HepG2 (cell line): ENCODE measurements at regions not wholly inside any gene's neighbourhood (a gene's known extent, or its start where the extent isn't known, plus 50 kb on each side); places are given as distances from the start of the nearest gene placed in this dataset.

Experiments
- ATAC-seq: fragments of 200-7000 bp; cut with Tn5 transposase; 3 replicates; pipeline ENCODE4 v1.9.1; 2020; ENCODE audit warnings: mild to moderate bottlenecking, moderate library complexity
- BruUV-seq: library from RNA; stranded (reverse); fragments of 400-500 nt; replicated peaks from 2 replicates; lab custom pipeline; 2021; lab: Mats Ljungman, UMichigan
- CTCF ChIA-PET: fragments of 300-600 bp; formaldehyde crosslinking; extraction: SDS; loops from one replicate; lab custom pipeline; 2021; ENCODE audit warnings: low total read pairs, inconsistent platforms, low intra/inter-chr PET ratio; lab: Yijun Ruan, JAX
- POLR2A ChIA-PET: fragments of 350-600 bp; sonication (Branson Sonifier 250); formaldehyde crosslinking; loops from one replicate; lab custom pipeline; 2020; ENCODE audit warnings: antibody characterized with exemption, inconsistent platforms; lab: Yijun Ruan, JAX
- DNase-seq: peaks from one replicate; pipeline ENCODE4 v3.0.0-alpha.2; 2015; ENCODE audit warnings: low spot score
- FAIRE-seq: peaks from 3 replicates; lab custom pipeline; 2011; peaks lifted over from hg19 to GRCh38; lab: Jason Lieb, UNC
- H2AFZ ChIP-seq: one replicate; pipeline ENCODE4 v1.6.1; 2011; ENCODE audit warnings: low read length, inconsistent platforms
- H3K27ac ChIP-seq: fragments of 300-600 bp; 3 replicates; pipeline ENCODE4 v1.8.0; 2011; ENCODE audit warnings: mixed run types, mild to moderate bottlenecking, mixed read lengths, low read length, inconsistent platforms; ENCODE audit not compliant: insufficient read depth; ENCODE audit errors: extremely low read length
- H3K27me3 ChIP-seq, 2 experiments: fragments of 200-600 bp in 1 of 2; 2 replicates in 1 of 2; 3 replicates in 1 of 2; pipeline versions ENCODE4 v1.6.0 to v1.8.0; 2011; ENCODE audit warnings: low read length in 2 of 2, mild to moderate bottlenecking in 2 of 2, moderate library complexity in 2 of 2, inconsistent platforms in 1 of 2; ENCODE audit not compliant: insufficient read depth in 2 of 2, control insufficient read depth in 1 of 2
- H3K36me3 ChIP-seq, 2 experiments: fragments of 200-600 bp in 1 of 2; replicated peaks in 1 of 2; 2 replicates in 1 of 2; 3 replicates in 1 of 2; pipeline versions ENCODE4 v1.5.1 to v1.8.0; 2011; ENCODE audit warnings: low read length in 2 of 2, inconsistent platforms in 1 of 2; ENCODE audit not compliant: insufficient read depth in 2 of 2, control insufficient read depth in 1 of 2
- H3K4me1 ChIP-seq: 2 replicates; pipeline ENCODE4 v1.5.1; 2012; ENCODE audit warnings: low read length, inconsistent platforms; ENCODE audit not compliant: insufficient read depth
- H3K4me2 ChIP-seq: 2 replicates; pipeline ENCODE4 v1.6.0; 2011; ENCODE audit warnings: low read depth, low read length, inconsistent platforms
- H3K4me3 ChIP-seq, 3 experiments: fragments of 200-600 bp in 1 of 3; sonication (generic), shearing (Covaris generic) in 1 of 3; replicated peaks in 1 of 3; 2 replicates each; pipeline ENCODE4 v1.5.1; 2011 to 2016; ENCODE audit warnings: low read length in 3 of 3, inconsistent platforms in 2 of 3, low read depth in 2 of 3, mild to moderate bottlenecking in 2 of 3, control low read depth in 1 of 3, mixed read lengths in 1 of 3; ENCODE audit not compliant: insufficient read depth in 1 of 3
- H3K79me2 ChIP-seq: one replicate; pipeline ENCODE4 v1.6.1; 2011; ENCODE audit warnings: low read length, inconsistent platforms; ENCODE audit not compliant: insufficient read depth
- H3K9ac ChIP-seq: 2 replicates; pipeline ENCODE4 v1.6.0; 2011; ENCODE audit warnings: mild to moderate bottlenecking, low read depth, low read length, inconsistent platforms; ENCODE audit not compliant: insufficient read depth
- H3K9me3 ChIP-seq: 2 replicates; pipeline ENCODE4 v1.5.1; 2012; ENCODE audit warnings: mild to moderate bottlenecking, low read length
- H4K20me1 ChIP-seq: 2 replicates; pipeline ENCODE4 v1.6.0; 2011; ENCODE audit warnings: inconsistent platforms, mild to moderate bottlenecking, low read length, moderate library complexity; ENCODE audit not compliant: insufficient read depth
- CREM ChIP-seq, 2 experiments: sonication (generic) in 1 of 2; formaldehyde crosslinking in 1 of 2; IDR thresholded peaks; 2 replicates each; pipeline versions ENCODE4 v1.4.0 to v1.6.1; 2016 to 2020; ENCODE audit warnings: antibody characterized with exemption in 1 of 2, mild to moderate bottlenecking in 1 of 2, missing genetic modification reagents in 1 of 2
- HHEX ChIP-seq: IDR thresholded peaks from 2 replicates; pipeline ENCODE4 v1.6.1; 2016; ENCODE audit warnings: control low read depth
- HOXA5 ChIP-seq: sonication (generic); formaldehyde crosslinking; IDR thresholded peaks from 2 replicates; pipeline ENCODE4 v1.4.0; 2020; ENCODE audit warnings: missing genetic modification reagents
- NCOA1 ChIP-seq: sonication (generic); formaldehyde crosslinking; IDR thresholded peaks from 2 replicates; pipeline ENCODE4 v1.9.0; 2021; ENCODE audit warnings: missing genetic modification reagents
- SIX4 ChIP-seq: sonication (generic); formaldehyde crosslinking; IDR thresholded peaks from 2 replicates; pipeline ENCODE4 v1.4.0; 2020; ENCODE audit warnings: missing genetic modification reagents
- SOX5 ChIP-seq: IDR thresholded peaks from 2 replicates; pipeline ENCODE4 v1.6.1; 2016; ENCODE audit warnings: borderline replicate concordance
- ZFP36L2 ChIP-seq: sonication (generic); formaldehyde crosslinking; IDR thresholded peaks from 2 replicates; pipeline ENCODE4 v1.4.0; 2020; ENCODE audit warnings: missing genetic modification reagents
- ZNF251 ChIP-seq: sonication (generic); formaldehyde crosslinking; IDR thresholded peaks from 2 replicates; pipeline ENCODE4 v1.9.0; 2021; ENCODE audit warnings: mild to moderate bottlenecking, missing genetic modification reagents
- ZNF326 ChIP-seq: sonication (generic); formaldehyde crosslinking; IDR thresholded peaks from 2 replicates; pipeline ENCODE4 v1.4.0; 2020; ENCODE audit warnings: missing genetic modification reagents, borderline replicate concordance
- WGBS: methylation state at CpG from one replicate; pipeline ENCODE4 v1.1.6; 2017; ENCODE audit warnings: low lambda C conversion rate; 5-methylcytosine and 5-hydroxymethylcytosine counted together
- in situ Hi-C: cut with HindIII; loops from 2 replicates; pipeline ENCODE4 v1.10.0; 2017; ENCODE audit warnings: low pct_unique_long_range_greater_than_20kb; ENCODE audit not compliant: extremely low pct_ligation_motif_present
- intact Hi-C: fragments of 100-400 bp; cut with micrococcal nuclease; formaldehyde crosslinking; loops from one replicate; pipeline ENCODE4 v1.10.0; 2022; ENCODE audit not compliant: unreplicated experiment
- TF ChIP-seq, protein P1 (sequence below): sonication (generic); formaldehyde crosslinking; IDR thresholded peaks from 2 replicates; pipeline ENCODE4 v1.4.0; 2020; ENCODE audit warnings: low read depth, missing genetic modification reagents
- TF ChIP-seq, protein P2 (sequence below): sonication (generic); formaldehyde crosslinking; IDR thresholded peaks from 2 replicates; pipeline ENCODE4 v1.4.0; 2020; ENCODE audit warnings: missing genetic modification reagents
- TF ChIP-seq, protein P3 (sequence below): sonication (generic); formaldehyde crosslinking; IDR thresholded peaks from 2 replicates; pipeline ENCODE4 v1.8.0; 2022; ENCODE audit warnings: mild to moderate bottlenecking, missing genetic modification reagents, borderline replicate concordance

DNA sequence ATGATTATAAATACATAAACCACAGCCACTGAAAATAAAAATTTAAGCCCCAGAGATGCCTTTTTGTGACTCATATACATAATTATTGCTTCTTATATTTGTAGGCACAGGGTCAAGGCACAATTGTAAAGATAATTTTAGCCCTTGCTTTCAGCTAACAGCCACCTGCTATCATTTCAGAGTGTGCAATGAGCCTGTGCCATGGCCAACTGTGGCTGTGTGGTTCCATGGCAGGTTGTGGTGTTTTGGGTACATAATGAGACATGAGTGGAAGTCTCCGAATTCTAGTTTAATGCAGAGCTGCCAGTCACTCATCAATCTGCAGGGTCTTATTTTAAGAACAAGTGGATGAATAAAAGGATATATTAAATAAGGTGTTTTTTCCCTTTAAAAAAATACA lies 346.9 kb upstream of the SNX7 start:
- H3K27me3 ChIP-seq = no peaks in the 10 kb centered on the region; a peak in 1 of 5 replicates
- no peak overlapping the region for H3K4me3 ChIP-seq
- CTCF ChIA-PET = no interaction called here
- no peaks in the 10 kb centered on the region for H3K4me1 ChIP-seq
- no TSS peak for BruUV-seq
- no peak overlapping the region for H3K9ac ChIP-seq
- no peaks in the 10 kb centered on the region for H3K9me3 ChIP-seq
- no peak for TF ChIP-seq SIX4 (CRISPR knock-in tag)
- TF ChIP-seq, protein P1, sequence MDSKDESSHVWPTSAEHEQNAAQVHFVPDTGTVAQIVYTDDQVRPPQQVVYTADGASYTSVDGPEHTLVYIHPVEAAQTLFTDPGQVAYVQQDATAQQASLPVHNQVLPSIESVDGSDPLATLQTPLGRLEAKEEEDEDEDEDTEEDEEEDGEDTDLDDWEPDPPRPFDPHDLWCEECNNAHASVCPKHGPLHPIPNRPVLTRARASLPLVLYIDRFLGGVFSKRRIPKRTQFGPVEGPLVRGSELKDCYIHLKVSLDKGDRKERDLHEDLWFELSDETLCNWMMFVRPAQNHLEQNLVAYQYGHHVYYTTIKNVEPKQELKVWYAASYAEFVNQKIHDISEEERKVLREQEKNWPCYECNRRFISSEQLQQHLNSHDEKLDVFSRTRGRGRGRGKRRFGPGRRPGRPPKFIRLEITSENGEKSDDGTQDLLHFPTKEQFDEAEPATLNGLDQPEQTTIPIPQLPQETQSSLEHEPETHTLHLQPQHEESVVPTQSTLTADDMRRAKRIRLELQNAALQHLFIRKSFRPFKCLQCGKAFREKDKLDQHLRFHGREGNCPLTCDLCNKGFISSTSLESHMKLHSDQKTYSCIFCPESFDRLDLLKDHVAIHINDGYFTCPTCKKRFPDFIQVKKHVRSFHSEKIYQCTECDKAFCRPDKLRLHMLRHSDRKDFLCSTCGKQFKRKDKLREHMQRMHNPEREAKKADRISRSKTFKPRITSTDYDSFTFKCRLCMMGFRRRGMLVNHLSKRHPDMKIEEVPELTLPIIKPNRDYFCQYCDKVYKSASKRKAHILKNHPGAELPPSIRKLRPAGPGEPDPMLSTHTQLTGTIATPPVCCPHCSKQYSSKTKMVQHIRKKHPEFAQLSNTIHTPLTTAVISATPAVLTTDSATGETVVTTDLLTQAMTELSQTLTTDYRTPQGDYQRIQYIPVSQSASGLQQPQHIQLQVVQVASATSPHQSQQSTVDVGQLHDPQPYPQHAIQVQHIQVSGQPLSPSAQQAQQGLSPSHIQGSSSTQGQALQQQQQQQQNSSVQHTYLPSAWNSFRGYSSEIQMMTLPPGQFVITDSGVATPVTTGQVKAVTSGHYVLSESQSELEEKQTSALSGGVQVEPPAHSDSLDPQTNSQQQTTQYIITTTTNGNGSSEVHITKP (CRISPR knock-in tag) = no peak
- TF ChIP-seq HOXA5 = no peak
- no peak for TF ChIP-seq SOX5 (CRISPR knock-in tag)
- TF ChIP-seq, all 625 proteins: peak for 0
- no peak overlapping the region for H3K4me2 ChIP-seq
- H4K20me1 ChIP-seq = no peaks in the 10 kb centered on the region
- WGBS = 0% methylated on average over 1 of the region's 1 CpG
- POLR2A ChIA-PET = no interaction called here
- DNase-seq = no peak
- intact Hi-C loops (no loop called here), in situ Hi-C loops (no loop called here)
- no peak for ATAC-seq
- H3K27ac ChIP-seq = no peak overlapping the region
- H3K36me3 ChIP-seq = no peaks in the 10 kb centered on the region
- FAIRE-seq = no peak
- H2AFZ ChIP-seq = no peak overlapping the region
- H3K79me2 ChIP-seq = no peaks in the 10 kb centered on the region

DNA sequence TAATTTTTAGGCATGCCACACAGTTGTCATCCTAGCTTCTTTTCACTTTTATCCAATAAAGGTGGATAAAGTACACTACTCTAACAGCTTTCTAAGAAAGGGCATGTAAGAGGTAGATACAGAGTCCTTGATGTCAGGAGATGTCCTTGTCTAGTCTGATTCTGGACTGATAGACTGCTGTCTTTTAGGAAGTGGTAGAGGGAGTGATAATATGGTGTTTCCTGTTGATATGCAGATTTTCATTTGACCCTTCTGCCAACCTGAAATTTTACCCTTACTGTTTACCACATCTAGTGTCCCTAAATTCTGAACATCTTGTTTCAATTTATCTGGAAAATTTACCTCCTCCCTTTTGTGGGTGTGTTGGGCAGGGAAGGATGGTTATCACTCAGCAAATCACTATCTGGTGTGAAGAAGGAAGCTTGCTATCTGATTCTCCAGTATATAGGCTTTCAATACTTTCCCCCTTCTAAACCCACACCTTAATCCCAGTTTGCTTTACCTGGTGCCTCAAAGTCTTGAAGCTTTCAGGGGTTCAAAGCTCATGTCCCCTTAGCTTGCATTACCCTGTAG lies 354.9 kb upstream of the SNX7 start:
- BruUV-seq = no TSS peak
- no peak overlapping the region for H3K27ac ChIP-seq
- H2AFZ ChIP-seq = no peak overlapping the region
- H3K4me2 ChIP-seq = no peak overlapping the region
- no peak overlapping the region for H3K9ac ChIP-seq
- POLR2A ChIA-PET = no interaction called here
- H3K27me3 ChIP-seq = no peaks in the 10 kb centered on the region
- FAIRE-seq (no peak), DNase-seq (no peak), ATAC-seq (no peak)
- in situ Hi-C loops (no loop called here), intact Hi-C loops (no loop called here)
- H3K79me2 ChIP-seq = no peaks in the 10 kb centered on the region
- no peaks in the 10 kb centered on the region for H3K4me1 ChIP-seq
- no peak overlapping the region for H3K4me3 ChIP-seq
- H3K36me3 ChIP-seq = no peaks in the 10 kb centered on the region
- no peaks in the 10 kb centered on the region for H3K9me3 ChIP-seq
- H4K20me1 ChIP-seq = no peaks in the 10 kb centered on the region
- CTCF ChIA-PET = no interaction called here
- TF ChIP-seq ZNF251 (CRISPR knock-in tag) = no peak
- TF ChIP-seq HHEX (CRISPR knock-in tag) = no peak
- no peak for TF ChIP-seq CREM (IDR thresholded peaks at IDR 0.05)
- TF ChIP-seq CREM (CRISPR knock-in tag; IDR thresholded peaks at IDR 0.05) = no peak
- no peak for TF ChIP-seq NCOA1
- TF ChIP-seq, protein P2, sequence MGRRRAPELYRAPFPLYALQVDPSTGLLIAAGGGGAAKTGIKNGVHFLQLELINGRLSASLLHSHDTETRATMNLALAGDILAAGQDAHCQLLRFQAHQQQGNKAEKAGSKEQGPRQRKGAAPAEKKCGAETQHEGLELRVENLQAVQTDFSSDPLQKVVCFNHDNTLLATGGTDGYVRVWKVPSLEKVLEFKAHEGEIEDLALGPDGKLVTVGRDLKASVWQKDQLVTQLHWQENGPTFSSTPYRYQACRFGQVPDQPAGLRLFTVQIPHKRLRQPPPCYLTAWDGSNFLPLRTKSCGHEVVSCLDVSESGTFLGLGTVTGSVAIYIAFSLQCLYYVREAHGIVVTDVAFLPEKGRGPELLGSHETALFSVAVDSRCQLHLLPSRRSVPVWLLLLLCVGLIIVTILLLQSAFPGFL (CRISPR knock-in tag) = no peak
- TF ChIP-seq, protein P3, sequence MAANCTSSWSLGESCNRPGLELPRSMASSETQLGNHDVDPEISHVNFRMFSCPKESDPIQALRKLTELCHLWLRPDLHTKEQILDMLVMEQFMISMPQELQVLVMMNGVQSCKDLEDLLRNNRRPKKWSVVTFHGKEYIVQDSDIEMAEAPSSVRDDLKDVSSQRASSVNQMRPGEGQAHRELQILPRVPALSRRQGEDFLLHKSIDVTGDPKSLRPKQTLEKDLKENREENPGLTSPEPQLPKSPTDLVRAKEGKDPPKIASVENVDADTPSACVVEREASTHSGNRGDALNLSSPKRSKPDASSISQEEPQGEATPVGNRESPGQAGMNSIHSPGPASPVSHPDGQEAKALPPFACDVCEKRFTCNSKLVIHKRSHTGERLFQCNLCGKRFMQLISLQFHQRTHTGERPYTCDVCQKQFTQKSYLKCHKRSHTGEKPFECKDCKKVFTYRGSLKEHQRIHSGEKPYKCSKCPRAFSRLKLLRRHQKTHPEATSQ (CRISPR knock-in tag) = no peak
- TF ChIP-seq ZFP36L2 (CRISPR knock-in tag) = no peak
- TF ChIP-seq ZNF326 (CRISPR knock-in tag) = no peak
